Loucy (cell line): ENCODE measurements at regions not wholly inside any gene's neighbourhood (a gene's known extent, or its start where the extent isn't known, plus 50 kb on each side); places are given as distances from the start of the nearest gene placed in this dataset.

Experiments used
- H2AFZ ChIP-seq: fragments of 200-600 bp; sonication (generic); 2 replicates; pipeline ENCODE4 v1.6.0; 2016; ENCODE audit warnings: antibody characterized with exemption, mild to moderate bottlenecking, low read length, moderate library complexity
- H3F3A ChIP-seq: fragments of 200-600 bp; 2 replicates; pipeline ENCODE4 v1.6.0; 2016; ENCODE audit warnings: antibody characterized with exemption, low read depth, mild to moderate bottlenecking
- H3K27me3 ChIP-seq: fragments of 200-600 bp; sonication (generic); 2 replicates; pipeline ENCODE4 v1.6.1; 2014; ENCODE audit warnings: low read length, mild to moderate bottlenecking; ENCODE audit not compliant: insufficient read depth, poor library complexity, severe bottlenecking
- H3K36me3 ChIP-seq: fragments of 200-600 bp; sonication (generic); 2 replicates; pipeline ENCODE4 v1.6.1; 2016; ENCODE audit warnings: low read length; ENCODE audit not compliant: insufficient read depth
- H3K4me1 ChIP-seq: fragments of 200-600 bp; sonication (generic); 2 replicates; pipeline ENCODE4 v1.5.1; 2014; ENCODE audit warnings: low read length, mild to moderate bottlenecking; ENCODE audit not compliant: insufficient read depth, poor library complexity, severe bottlenecking
- H3K4me2 ChIP-seq: fragments of 200-600 bp; sonication (generic); 2 replicates; pipeline ENCODE4 v1.6.0; 2014; ENCODE audit warnings: antibody characterized with exemption, low read length, low read depth, mild to moderate bottlenecking; ENCODE audit not compliant: poor library complexity, severe bottlenecking
- H3K4me3 ChIP-seq: fragments of 200-600 bp; sonication (generic); 2 replicates; pipeline ENCODE4 v1.5.1; 2014; ENCODE audit warnings: low read length, mild to moderate bottlenecking, mixed read lengths; ENCODE audit not compliant: poor library complexity, severe bottlenecking
- H3K79me2 ChIP-seq: fragments of 200-600 bp; sonication (generic); 2 replicates; pipeline ENCODE4 v1.6.1; 2014; ENCODE audit warnings: low read length; ENCODE audit not compliant: insufficient read depth
- H3K9ac ChIP-seq: fragments of 200-600 bp; sonication (generic); 2 replicates; pipeline ENCODE4 v1.6.0; 2014; ENCODE audit warnings: mild to moderate bottlenecking, low read depth, low read length, moderate library complexity; ENCODE audit not compliant: poor library complexity, severe bottlenecking
- H3K9me2 ChIP-seq: fragments of 200-600 bp; sonication (generic); replicated peaks from 2 replicates; pipeline ENCODE4 v1.6.1; 2016; ENCODE audit warnings: low read depth, low read length, mixed read lengths
- H3K9me3 ChIP-seq: fragments of 200-600 bp; sonication (generic); 2 replicates; pipeline ENCODE4 v1.6.1; 2014; ENCODE audit warnings: mild to moderate bottlenecking, antibody characterized with exemption, low read length, low read depth; ENCODE audit not compliant: insufficient read depth
- H4K20me1 ChIP-seq: fragments of 200-600 bp; sonication (generic); 2 replicates; pipeline ENCODE4 v1.6.0; 2014; ENCODE audit warnings: antibody characterized with exemption, low read length, mild to moderate bottlenecking; ENCODE audit not compliant: insufficient read depth, poor library complexity, severe bottlenecking
- EZH2phosphoT487 ChIP-seq: fragments of 200-600 bp; IDR thresholded peaks from 2 replicates; pipeline ENCODE4 v1.6.1; 2018; ENCODE audit warnings: antibody characterized with exemption, mild to moderate bottlenecking, moderate library complexity, borderline replicate concordance
- TF ChIP-seq, protein P1 (sequence below): fragments of 200-600 bp; sonication (generic); conservative IDR thresholded peaks from 2 replicates; pipeline ENCODE4 v1.5.1; 2014; ENCODE audit warnings: mild to moderate bottlenecking, antibody characterized with exemption, low read length

DNA sequence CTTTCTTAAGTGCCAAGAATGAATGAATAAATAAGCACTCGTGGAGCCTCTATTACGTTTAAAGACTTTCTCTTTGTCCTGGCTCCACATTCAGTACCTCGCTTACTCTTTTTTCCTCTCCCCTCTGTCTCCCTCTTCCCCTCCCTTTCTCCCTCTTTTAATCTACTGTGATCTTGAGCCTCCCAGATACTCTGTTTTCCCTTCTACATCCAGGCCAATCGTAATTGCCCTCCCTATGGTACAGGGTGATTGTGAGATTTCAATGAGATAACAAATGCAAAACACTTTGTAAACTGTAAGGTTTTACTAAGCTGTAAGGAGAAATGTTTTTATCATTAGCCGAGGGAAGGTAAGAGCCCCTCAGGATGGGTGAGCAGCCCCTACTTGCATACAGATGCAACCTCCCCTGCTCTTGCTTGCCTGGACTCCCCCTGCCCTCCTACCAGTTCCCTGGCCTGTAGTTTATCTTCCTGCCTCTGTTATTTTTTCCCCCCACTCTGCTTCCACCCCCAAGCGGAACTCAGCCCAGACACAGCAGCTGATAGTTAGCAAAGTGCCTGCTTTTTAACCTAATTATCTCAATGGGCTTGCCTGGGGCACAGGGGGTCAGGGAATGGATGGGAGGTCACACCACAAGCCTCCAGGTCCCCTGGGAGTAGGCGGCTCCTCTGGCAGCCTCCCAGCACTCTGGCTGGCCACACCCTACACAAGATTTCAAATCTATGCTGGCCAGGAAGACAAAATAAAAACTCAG, 76.9 kb upstream of the CADM1 start:
- H2AFZ ChIP-seq = no peak overlapping the region
- no peak overlapping the region for H3K4me2 ChIP-seq
- no peaks in the 10 kb centered on the region for H3K9me2 ChIP-seq
- no peak overlapping the region for H3K4me3 ChIP-seq
- H3F3A ChIP-seq = no peaks in the 10 kb centered on the region
- no peak overlapping the region for H3K9ac ChIP-seq
- no peaks in the 10 kb centered on the region for H3K79me2 ChIP-seq
- H3K36me3 ChIP-seq = no peaks in the 10 kb centered on the region
- no peaks in the 10 kb centered on the region for H3K27me3 ChIP-seq
- no peaks in the 10 kb centered on the region for H3K4me1 ChIP-seq
- no peak for TF ChIP-seq EZH2phosphoT487
- TF ChIP-seq, protein P1, sequence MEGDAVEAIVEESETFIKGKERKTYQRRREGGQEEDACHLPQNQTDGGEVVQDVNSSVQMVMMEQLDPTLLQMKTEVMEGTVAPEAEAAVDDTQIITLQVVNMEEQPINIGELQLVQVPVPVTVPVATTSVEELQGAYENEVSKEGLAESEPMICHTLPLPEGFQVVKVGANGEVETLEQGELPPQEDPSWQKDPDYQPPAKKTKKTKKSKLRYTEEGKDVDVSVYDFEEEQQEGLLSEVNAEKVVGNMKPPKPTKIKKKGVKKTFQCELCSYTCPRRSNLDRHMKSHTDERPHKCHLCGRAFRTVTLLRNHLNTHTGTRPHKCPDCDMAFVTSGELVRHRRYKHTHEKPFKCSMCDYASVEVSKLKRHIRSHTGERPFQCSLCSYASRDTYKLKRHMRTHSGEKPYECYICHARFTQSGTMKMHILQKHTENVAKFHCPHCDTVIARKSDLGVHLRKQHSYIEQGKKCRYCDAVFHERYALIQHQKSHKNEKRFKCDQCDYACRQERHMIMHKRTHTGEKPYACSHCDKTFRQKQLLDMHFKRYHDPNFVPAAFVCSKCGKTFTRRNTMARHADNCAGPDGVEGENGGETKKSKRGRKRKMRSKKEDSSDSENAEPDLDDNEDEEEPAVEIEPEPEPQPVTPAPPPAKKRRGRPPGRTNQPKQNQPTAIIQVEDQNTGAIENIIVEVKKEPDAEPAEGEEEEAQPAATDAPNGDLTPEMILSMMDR = no peak
- H3K9me3 ChIP-seq = no peaks in the 10 kb centered on the region
- no peaks in the 10 kb centered on the region for H4K20me1 ChIP-seq

DNA sequence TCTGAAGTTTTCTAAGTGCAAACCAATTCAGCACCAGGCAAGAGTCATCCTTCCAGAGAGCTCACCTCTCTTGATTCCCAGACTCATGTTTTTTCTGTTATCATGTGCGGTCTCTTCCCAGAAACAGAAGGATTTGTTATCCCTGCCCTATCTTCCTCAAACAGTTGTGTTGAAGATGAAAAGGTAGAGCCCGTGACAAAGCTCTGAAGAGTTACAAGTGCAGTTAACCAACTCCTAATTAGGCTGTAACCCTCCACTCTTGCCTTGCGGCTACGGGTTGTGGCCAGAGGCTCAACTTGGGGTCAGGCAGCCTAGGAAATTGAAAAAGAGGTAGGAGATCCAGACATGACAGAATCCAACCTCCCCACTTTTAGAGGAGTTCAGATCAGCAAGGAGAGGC, 76.2 kb upstream of the CADM1 start:
- Histone ChIP-seq H3K9me2 (no peaks in the 10 kb centered on the region), H3K4me2 (no peak overlapping the region), H3K4me3 (no peak overlapping the region), H3K9me3 (no peaks in the 10 kb centered on the region; the same call in 1 of the 2 replicates), H3K27me3 (no peaks in the 10 kb centered on the region), H3K9ac (no peak overlapping the region), H3K79me2 (no peaks in the 10 kb centered on the region), H2AFZ (no peak overlapping the region), H3K36me3 (no peaks in the 10 kb centered on the region), H3K4me1 (no peaks in the 10 kb centered on the region), H4K20me1 (no peaks in the 10 kb centered on the region), H3F3A (no peaks in the 10 kb centered on the region)
- no peak for TF ChIP-seq EZH2phosphoT487
- TF ChIP-seq, protein P1 = no peak

DNA sequence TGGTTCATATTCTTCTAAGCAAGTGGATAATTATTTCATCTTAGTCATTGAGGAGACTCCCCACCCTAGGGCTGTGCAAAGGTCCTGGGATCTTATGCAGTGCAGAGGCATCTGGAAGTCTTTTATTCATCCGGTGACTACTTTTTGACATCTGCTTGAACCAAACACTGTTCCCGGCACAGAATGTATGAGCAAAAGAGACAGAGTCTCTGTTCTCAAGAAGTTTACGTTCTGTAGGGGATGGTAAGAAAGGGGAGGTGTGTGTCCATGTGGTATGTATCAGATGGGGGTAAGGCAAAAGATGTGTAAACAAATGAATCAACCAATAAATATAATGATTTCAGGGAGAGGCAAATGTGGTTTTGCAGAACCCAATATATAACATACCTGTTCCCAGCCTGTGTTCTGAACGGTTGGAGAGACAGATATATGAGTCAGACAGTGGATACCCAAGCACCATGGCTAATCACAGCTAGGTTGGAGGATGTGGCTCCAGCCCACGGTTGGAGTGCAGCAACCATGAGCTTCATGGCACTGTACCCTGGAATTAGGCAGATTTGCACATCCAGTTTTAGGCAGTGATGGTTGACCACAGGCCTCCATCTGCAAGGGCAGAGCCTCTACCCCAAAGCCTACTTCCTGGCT, 75.1 kb upstream of the CADM1 start:
- Histone ChIP-seq H3K36me3 (no peaks in the 10 kb centered on the region), H3K27me3 (no peaks in the 10 kb centered on the region), H4K20me1 (no peaks in the 10 kb centered on the region), H3K79me2 (no peaks in the 10 kb centered on the region), H3K9me3 (no peaks in the 10 kb centered on the region; the same call in 1 of the 2 replicates), H2AFZ (no peak overlapping the region), H3K4me1 (no peaks in the 10 kb centered on the region), H3F3A (no peaks in the 10 kb centered on the region), H3K4me3 (no peak overlapping the region), H3K9me2 (no peaks in the 10 kb centered on the region), H3K4me2 (no peak overlapping the region), H3K9ac (no peak overlapping the region)
- no peak for TF ChIP-seq EZH2phosphoT487
- TF ChIP-seq, protein P1 = no peak
